ENCODE measurements at regions not wholly inside any gene's neighbourhood (a gene's known extent, or its start where the extent isn't known, plus 50 kb on each side); places are given as distances from the start of the nearest gene placed in this dataset.
"Not testable (repeated sequence)": the region's sequence is repeated elsewhere in the genome, so short reads cannot be mapped to it uniquely, and the experiment has no call there.

DNA sequence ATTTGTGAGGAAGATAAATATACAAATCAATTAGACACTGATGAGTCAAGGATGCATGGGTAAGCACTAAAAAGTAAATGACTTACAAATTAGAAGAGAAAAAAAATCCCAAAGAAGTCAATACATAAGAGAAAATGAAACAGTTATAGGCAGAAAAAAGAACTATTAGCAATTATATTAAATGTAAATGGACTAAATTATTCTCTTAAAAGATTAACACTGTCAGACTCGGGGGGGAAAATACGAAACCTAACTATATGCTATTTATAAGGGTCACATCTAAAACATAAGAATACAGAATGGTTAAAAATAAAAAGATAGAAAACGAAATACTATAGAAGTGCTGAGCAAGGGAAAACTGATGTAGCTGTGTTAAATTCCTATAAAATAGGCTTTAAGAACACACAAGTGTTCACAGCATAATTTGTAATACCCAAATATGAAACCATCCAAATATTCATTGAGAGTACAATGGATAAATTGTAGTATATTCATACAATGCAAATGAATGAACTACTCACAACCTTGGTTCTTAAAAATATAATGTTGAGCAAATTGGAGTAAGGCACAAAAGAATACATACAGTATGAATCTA, 67.1 kb upstream of the SH3PXD2B start:
- no peak for TF ChIP-seq CTCF (conservative IDR thresholded peaks at IDR 0.05; ENCODE audit: low read length)
- no peak overlapping the region for H3K4me3 ChIP-seq (ENCODE audit: low read length)
- DNase-seq (ENCODE audit: low read depth), result no peak

DNA sequence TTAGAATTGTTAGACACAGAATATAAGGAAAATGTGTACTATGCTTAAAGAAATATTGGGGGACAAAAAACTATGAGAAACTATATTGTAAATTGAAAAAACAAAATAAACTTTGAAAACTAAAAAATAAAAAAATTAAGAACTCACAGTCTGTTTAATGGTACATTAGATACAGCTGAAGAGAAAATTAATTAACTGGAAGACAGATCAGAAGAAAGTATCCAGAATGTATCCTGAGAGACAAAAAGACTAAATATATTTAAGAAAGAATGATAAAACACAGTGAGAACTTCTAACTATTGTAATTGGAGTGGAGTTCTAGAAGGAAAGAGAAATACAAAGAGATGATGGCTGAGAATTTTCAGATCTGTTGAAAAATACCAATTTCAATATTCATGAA, 57.6 kb upstream of the SH3PXD2B start:
- DNase-seq (ENCODE audit: low read depth), result no peak
- no peak overlapping the region for H3K4me3 ChIP-seq (ENCODE audit: low read length)
- TF ChIP-seq CTCF (conservative IDR thresholded peaks at IDR 0.05; ENCODE audit: low read length), result no peak

DNA sequence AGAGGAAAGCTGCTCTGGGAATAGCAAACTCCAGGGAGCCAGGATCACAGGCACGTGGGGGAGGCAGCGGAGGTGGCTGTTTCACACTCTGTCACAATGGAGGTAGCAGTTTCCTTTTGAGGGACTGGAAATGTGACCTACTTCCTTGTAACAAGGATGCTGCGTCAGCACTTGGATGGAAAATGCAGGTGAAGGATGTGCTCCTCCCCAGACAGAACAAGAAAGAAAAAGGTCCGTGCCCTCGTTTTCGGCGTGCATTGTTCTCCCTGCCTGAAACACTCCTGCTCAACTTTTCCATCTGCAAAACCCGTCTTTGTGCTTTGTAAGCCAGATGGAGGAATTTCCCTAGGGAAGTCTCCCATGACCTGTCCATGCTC, 55.1 kb upstream of the SH3PXD2B start:
- no peak for DNase-seq (ENCODE audit: low read depth)
- H3K4me3 ChIP-seq (ENCODE audit: low read length), result no peak overlapping the region
- TF ChIP-seq CTCF (conservative IDR thresholded peaks at IDR 0.05; ENCODE audit: low read length), result no peak

- no peak overlapping the region for H3K4me3 ChIP-seq (ENCODE audit: low read length)
- no peak for TF ChIP-seq CTCF (conservative IDR thresholded peaks at IDR 0.05; ENCODE audit: low read length)
- no peak for DNase-seq (ENCODE audit: low read depth)
Measured at GRCh38 chr5:172508471-172509404, 54.4 kb upstream of the SH3PXD2B start.

DNA sequence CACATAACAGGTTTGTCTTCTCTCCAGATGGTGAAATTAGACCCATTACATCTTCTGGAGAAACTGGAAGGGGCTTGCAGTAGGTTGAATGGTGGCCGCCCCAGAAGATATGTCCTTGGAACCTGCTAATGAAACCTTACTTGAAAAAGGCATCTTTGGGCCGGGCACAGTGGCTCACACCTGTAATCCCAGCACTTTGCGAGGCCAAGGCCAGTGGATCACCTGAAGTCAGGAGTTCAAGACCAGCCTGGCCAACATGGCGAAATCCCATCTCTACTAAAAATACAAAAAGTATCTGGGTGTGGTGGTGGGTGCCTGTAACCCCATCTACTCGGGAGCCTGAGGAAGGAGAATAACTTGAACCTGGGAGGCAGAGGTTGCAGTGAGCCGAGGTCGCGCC, 53.2 kb upstream of the SH3PXD2B start:
- not testable (repeated sequence) for DNase-seq (ENCODE audit: low read depth); H3K4me3 ChIP-seq (ENCODE audit: low read length)

GRCh38 chr5:172506921-172507320, 52.6 kb upstream of the SH3PXD2B start:
- no peak overlapping the region for H3K4me3 ChIP-seq (ENCODE audit: low read length)
- no peak for TF ChIP-seq CTCF (conservative IDR thresholded peaks at IDR 0.05; ENCODE audit: low read length)
- no peak for DNase-seq (ENCODE audit: low read depth)

GRCh38 chr5:172506251-172506650, 51.9 kb upstream of the SH3PXD2B start:
- no peak for TF ChIP-seq CTCF (conservative IDR thresholded peaks at IDR 0.05; ENCODE audit: low read length)
- no peak overlapping the region for H3K4me3 ChIP-seq (ENCODE audit: low read length)
- no peak for DNase-seq (ENCODE audit: low read depth)
